ENCODE measurements at regions not wholly inside any gene's neighbourhood (a gene's known extent, or its start where the extent isn't known, plus 50 kb on each side); places are given as distances from the start of the nearest gene placed in this dataset.

DNA sequence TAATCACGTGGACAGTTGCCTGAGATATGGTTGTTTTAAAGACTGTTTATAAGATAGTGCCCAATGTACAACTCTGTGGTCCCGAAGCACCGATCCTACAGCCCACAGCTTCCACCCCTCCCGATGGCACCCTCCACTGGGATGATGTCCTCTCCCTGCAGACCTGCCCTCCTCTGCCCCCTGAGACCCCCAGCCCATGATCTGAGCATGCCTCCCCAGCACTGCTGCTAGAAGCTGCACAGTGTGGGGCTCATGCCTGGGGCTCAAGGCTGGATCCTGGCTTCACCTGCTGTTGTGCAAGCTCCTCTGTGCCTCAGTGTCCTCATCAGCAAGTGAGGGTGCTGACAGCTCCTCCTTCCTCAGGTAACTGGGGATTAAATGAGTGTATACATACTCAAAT is 254.7 kb upstream of the MKI67 start:
- no peak for DNase-seq

DNA sequence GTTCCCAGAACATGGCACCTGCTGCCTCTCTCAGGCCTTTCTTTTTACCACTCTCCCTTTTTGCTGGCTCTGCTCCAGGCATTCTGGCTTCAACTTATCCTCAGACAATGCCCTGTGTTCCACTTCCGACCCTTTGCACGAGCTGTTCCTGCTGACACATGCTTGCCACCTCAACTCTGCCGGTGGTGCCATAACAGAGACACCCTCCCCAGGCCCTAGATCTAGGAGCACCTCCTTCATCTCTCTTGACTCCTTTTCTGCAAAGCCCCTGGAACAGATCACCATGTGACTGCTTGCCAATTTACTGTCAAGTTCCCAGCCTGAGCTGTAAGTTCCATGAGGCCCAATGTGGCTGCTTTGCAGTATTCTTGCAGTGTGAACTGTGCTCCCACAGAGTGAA is 256.0 kb upstream of the MKI67 start:
- DNase-seq, result peak; percentile 48

GRCh38 chr10:128384831-128385230 is 258.6 kb upstream of the MKI67 start:
- DNase-seq, result no peak

GRCh38 chr10:128386231-128386630 is 260.0 kb upstream of the MKI67 start:
- no peak for DNase-seq

DNA sequence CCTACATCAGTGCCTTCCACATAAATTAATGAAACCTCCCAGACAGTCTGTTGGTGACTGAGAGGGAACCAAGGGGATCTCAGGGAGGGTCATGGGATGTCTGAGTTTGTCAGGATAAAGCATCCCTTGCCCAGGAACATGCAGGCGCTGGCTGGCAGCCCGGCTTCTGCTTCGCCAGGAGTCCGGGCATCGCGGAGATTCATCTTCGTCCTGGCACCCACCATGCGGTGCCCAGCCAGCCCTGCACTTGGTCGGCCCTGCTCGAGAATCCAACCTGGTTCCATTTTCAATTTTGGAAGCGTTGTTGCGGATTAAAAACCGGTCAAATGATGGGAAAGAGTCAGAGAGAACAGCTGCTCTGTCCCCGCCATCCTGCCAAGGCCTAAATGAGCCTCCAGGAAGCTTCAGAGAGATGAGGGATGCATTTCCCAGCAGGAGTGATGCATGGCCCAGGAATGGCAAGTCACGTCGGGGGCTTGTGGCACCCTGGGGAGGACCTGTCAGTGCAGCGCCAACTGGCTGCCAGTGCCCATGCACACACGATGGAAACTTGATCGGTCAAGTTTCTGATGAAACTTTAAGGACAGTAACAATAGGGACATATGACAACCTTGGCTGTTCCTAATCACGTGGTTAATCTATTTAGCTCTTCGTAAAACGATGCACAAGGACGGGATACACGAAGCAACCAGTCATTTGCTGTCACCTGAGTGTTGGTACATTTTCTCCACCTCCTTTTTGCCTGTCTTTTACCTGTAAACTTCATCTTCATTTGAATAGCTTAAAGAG is 260.8 kb upstream of the MKI67 start:
- no peak for DNase-seq

GRCh38 chr10:128390596-128390995 is 264.4 kb upstream of the MKI67 start:
- no peak for DNase-seq

- DNase-seq, result no peak
Measured at GRCh38 chr10:128393546-128393945, 267.3 kb upstream of the MKI67 start.

GRCh38 chr10:128398118-128398517 is 271.9 kb upstream of the MKI67 start:
- DNase-seq, result no peak

GRCh38 chr10:128398999-128399398 is 272.8 kb upstream of the MKI67 start:
- DNase-seq, result no peak

DNA sequence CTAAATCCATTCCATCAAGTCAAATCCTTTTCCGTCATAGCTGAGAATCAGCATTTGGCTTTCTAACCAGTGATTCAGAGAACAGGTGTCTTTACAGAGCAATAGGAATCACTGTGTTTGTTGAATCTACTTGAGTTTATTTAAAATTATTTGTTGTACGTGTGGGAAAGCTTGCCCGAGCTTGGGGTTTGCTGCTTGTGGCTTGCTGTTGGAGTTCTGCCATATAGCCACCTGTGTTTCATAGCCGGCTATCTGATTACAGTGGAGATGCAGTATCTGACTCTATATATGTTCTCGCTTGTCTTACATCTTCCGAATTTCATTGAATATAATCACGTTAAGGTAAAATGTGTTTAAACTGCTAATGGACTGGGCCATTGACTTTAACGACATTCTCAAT is 274.3 kb upstream of the MKI67 start:
- DNase-seq, result peak; percentile 64

- DNase-seq, result no peak
Measured at GRCh38 chr10:128405450-128405849, 279.2 kb upstream of the MKI67 start.

DNA sequence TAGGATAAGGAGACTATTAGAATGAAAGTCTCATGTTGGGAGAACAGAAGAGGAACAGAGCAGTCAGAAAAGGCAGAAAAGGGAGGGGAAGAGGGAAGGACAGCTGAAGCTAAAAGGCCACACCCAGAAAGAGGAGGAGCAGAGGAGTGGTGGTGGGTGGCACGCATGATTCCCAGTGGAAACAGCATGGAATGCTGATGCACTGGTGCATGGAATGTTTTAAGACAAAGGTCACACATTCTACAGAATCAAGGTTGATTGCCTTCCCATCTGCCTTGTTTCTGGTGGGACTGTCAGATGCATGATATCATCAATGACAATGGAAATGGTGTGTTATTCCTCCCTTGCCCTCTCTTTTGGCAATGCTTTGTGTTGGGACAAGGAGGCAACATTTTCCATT is 285.4 kb upstream of the MKI67 start:
- no peak for DNase-seq

DNA sequence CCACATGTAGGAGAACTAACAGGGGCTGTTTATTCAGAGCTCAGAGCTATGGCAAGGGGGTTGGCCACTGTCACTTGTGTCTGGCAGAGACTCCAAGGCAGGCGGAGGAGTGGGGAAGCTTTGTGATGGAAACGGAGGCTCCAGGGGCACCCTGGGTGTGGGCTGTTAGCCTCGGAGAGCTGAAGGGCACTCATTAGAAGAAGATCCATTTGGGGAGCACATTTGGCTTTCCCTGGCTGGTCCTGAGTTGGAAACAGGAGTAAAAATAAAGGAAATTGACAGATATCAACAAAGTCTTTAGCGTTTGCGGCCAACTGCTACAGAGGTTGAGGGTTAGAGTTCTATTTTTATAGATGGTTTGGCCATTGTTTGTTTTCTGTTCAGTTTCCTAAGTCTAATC is 288.3 kb upstream of the MKI67 start:
- DNase-seq, result no peak

DNA sequence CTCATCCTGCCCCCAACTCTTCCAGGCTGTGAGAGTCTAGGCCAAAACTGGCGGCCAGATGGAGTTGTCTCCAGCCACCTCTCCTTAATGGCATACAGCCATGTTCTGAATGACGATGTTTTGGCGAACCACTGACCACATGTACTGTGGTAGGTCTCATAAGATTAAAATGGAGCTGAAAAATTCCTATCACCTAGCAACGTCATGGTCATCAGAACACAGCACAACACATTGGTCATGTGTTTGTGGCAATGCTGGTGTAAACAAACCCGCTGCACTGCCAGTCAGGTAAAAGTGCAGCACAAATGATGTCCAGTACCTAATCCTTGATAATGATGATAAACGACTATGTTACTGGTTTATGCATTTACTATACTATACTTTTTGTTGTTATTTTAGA is 290.0 kb upstream of the MKI67 start:
- DNase-seq, result no peak

DNA sequence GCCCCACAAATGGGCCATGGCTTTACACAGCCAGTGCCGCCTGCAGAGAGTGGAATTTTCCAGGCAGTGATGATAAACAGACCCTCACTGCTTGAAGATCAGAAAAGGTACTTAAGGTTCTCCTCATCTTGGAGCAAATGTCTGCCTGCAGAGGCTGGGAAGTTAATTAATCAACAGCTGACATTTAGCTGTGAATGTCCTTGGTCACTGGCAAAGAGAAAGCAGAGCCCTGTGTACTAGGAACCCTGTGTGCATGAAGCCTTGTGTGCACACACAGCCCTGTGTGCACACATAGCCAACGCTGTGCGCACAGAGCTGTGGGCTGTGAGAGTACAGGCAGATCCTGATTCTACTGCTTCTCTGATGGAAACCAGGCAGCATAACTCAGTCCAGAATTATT is 291.6 kb upstream of the MKI67 start:
- no peak for DNase-seq

DNA sequence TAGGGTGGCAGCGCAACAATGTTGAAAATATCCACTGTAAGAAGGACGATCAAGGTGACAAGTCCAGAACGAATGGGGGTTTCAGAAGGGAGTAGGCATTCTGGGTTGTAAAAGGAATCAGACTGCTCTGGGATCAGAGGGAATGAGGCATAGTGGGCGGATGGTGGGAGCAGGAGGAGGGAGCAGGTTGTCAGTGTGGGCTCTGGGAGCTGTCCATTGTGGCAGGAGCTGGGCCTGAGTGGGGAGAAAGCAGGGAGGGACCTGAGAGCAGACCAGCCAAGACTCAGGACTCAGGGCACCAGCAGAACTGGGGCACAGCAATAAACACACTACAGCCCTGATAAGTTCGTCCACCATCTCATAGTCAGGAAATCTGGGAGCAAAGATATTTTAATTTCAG is 292.6 kb upstream of the MKI67 start:
- no peak for DNase-seq

- DNase-seq, result no peak
Measured at GRCh38 chr10:128419466-128420019, 293.3 kb upstream of the MKI67 start.

DNA sequence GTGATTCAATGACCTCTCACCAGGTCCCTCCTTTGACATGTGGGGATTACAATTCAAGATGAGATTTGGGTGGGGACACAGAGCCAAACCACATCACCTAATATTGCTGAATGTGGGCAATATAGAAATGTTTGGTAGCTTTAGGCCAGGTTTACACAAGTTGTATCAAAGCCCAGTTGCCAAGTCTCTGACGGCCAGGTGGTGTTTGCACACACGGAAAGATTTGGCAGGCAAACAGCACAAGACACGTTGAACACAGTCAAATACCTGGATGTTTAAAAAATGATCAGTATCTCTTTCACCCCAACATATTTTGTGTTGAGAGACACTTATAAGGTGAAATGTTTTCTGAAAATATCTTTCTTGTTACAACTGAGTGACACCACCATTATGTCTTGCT is 294.4 kb upstream of the MKI67 start:
- no peak for DNase-seq

- DNase-seq, result no peak
Measured at GRCh38 chr10:128421371-128422160, 295.3 kb upstream of the MKI67 start.

GRCh38 chr10:128422190-128422589 is 296.0 kb upstream of the MKI67 start:
- DNase-seq, result no peak

GRCh38 chr10:128422999-128423398 is 296.8 kb upstream of the MKI67 start:
- no peak for DNase-seq

DNA sequence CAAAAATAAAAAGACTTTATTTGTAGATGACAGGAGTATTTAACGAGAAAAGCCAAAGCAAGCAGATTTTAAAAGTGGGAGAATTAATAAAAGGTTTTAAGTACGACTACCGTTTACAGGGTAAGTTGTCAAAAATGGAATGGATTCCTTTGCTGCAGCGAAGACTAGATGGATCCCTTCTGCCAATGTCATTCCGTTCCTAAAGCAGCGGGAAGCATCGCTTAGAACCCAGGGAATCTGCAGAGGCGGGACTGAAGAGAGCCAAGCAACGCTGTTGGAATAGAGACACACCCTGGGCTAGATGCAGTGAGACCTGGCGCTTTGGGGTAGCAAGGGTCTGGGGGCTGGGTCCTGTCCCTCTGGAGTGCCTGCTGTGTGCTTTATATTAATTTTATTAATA is 303.1 kb upstream of the MKI67 start:
- no peak for DNase-seq

GRCh38 chr10:128429835-128430513 is 303.8 kb upstream of the MKI67 start:
- DNase-seq, result peak; percentile 32

GRCh38 chr10:128431083-128431482 is 304.9 kb upstream of the MKI67 start:
- no peak for DNase-seq

Data from NCI-H1105 (cell line).